Hematopoietic multipotent progenitor cell treated with erythropoietin and hydrocortisone succinate and interleukin-3 and kit ligand, for 8 days (in vitro differentiated cells): ENCODE measurements at regions not wholly inside any gene's neighbourhood (a gene's known extent, or its start where the extent isn't known, plus 50 kb on each side); places are given as distances from the start of the nearest gene placed in this dataset.

ENCODE experiments used
- DNase-seq: peaks from one replicate; pipeline ENCODE4 v3.0.0-alpha.2; 2015

DNA sequence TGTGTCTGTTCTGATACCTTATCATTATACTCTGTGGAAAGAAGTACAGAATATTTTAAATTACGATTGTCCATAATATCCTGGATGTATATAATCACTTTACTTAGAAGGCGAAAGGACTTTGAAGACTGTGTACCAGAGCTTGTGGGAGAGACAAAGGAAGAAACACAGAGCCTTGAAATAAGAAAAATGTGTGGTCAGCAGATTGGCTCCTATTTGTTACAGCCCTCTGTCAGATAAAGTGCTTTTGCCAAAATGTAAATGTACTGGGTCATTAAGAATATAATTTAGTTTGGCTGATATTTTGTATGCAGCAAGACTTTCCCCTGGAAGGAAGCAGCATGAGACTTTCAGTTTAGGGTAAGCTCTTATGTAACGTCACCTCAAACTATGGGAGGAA, 443.1 kb downstream of the CCDC85A start:
- no peak for DNase-seq

DNA sequence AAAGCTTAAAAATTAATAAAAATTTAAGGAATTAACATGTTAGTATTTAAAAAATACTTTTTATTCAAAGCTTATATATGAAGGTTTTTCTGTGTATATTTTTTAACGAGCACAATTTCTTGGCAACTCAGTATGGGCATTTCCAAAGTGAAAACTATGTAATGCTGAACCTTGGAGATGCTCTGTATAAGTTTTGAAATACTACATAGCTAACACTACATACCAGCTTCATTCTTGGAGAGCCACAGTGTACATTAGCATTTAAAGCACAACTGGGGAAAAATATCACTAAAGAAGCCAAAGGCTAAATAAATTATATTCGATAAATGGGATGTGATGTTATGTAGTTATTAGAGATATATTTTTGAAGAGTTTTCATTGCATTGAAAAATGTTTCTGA, 446.5 kb downstream of the CCDC85A start:
- no peak for DNase-seq

DNA sequence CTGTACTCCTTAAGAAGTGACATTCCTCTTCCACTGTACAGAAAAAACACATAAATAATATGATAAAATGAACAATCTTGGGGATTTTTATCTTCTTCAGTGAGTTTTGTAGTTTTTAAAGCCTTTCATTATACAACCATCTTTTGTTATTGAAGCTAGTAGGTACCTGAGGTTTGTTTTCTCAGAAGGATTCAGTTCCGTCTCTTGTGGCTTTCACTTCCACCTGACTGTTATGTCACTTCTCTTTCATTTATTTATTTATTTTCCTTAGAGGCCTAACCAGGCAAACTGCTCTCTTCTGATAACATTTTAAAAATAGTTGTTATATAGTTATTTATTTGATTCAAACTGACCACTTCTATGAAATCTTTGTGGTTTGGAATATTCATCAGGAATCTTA, 464.2 kb downstream of the CCDC85A start:
- DNase-seq = no peak

DNA sequence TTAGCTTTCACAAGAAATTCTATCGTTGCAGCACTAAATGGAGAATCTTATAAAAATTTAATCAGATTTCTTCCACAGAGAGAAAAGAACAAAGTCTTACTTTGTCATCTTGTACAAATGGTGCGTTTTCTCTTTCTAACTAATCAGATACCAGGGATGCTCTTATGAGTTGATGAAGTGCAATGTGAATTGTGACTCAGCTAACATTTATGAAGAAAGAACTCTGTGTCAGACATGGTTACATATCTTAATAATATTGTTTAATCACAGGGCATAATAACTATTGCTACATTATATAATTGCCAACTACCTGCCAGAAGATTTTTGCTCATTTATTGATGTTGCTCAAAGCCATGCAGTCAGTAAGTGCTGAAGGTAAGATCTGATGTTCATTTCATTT, 465.0 kb downstream of the CCDC85A start:
- DNase-seq = no peak

DNA sequence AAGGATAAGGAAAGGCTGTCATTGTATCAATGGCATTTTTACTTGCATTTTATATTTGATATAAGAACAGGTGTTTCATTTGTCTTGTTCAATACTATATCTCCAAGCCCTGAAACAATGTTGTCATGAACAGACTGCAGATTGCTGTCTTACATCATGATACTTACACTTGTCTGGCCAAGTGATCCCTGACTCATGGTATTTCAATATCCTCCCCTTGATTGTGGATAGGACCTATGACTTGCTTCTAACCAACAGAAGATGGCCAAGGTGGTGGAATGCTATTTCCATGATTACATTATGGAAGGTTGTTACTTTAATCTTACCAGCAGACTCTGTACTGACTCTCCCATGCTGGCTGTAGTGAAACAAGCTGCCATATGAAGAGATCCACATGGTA, 471.1 kb downstream of the CCDC85A start:
- DNase-seq = no peak

DNA sequence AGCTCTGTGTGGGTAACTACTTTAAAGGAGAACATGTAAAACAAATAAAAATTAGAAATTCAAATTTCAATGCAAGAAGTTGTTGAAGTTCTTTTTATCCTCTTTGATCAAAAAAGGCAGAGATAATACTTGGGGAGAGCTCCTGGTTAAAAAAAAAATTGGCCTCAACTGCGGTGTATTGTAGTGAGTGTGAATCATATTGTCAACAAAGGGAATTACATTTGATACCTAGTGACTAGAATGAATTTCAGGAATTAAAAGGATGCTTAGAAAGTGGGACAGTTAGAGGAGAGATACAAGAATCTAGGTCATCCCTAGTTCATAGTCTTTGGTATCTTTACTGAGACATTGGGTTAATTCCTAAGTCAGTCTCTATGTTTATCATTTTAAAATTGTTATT, 473.0 kb downstream of the CCDC85A start:
- DNase-seq = no peak

DNA sequence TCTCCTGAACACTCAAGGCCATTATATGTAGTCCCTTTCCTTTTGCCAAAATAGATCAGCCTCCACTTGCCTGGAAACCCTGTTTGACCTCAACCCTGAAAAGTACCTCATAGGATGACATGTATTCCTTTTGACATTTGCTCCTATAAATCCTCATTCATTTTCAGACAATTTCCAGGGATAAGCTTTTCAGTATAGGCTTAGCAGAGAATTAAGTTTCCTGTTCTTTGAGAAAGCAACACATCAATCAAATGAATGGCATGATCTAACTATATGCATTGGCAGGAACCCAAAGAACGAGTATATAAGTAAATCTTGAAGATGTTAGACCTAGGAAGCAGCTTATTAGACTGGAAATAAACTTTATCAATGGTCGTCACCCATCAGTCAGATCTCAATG, 483.0 kb downstream of the CCDC85A start:
- no peak for DNase-seq

DNA sequence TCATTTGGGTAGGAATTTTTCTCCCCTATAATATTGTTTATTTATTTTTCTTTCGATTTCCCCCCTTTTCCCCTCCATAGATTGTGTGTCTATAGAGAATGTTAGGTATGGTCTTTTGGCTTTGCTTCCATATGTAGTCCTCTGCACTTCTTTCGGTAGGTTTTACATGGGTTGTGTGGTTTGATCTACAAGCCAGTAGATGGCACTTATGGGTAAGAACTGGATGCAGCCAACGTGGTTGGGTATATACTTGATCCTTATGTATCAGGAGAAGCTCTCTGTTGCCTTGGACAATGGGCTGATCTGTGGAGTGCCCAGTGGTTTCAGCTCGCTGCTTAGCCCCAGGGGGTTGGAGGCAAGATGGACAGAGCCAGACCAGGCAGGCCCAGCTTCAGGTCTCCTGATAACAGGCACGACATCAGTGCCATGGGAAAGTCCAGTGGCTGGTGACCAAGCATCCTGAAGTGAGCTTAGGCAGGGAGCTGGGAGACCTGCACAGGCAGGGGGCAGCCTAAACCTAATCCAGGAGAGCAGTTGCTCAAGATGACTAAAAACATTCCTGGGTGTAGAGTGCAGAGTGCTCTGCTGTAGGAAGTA, 488.3 kb downstream of the CCDC85A start:
- DNase-seq = no peak

DNA sequence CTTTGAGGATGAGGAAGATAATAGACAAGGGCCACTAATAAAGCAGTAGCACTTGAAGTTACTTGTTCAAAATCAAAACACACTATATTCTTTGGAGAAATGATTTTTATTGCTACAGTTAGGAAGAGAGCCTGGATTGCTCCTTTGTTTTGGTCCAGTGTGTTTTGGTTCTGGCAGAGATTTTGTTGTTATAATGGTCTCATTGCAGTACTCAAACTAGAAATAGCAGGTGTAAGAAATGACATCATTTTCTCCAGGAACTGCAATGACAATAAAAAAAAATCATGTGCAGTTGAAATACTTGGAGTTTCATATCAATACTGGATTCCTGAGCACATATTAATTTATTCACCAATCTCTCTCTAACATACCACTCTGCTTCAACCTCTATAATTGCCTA, 490.3 kb downstream of the CCDC85A start:
- DNase-seq = no peak

DNA sequence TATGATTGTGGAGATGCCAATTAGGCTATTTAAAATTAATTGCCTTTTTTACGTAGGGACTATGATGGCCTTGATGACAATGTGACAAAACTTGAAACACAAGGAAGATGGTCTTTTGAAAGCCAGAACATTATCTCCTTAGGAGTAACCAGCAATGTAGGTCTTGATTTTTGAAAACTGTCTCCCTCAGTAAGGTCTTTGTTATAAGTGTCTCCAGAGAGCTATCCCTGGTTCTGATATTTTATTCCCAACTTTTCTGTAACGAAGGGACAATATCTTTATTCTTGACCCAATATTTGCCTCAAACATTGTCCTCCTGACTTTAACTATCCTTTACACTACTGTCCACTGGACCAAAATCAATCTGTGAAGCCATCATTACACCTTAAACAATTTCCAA, 493.2 kb downstream of the CCDC85A start:
- DNase-seq = no peak

DNA sequence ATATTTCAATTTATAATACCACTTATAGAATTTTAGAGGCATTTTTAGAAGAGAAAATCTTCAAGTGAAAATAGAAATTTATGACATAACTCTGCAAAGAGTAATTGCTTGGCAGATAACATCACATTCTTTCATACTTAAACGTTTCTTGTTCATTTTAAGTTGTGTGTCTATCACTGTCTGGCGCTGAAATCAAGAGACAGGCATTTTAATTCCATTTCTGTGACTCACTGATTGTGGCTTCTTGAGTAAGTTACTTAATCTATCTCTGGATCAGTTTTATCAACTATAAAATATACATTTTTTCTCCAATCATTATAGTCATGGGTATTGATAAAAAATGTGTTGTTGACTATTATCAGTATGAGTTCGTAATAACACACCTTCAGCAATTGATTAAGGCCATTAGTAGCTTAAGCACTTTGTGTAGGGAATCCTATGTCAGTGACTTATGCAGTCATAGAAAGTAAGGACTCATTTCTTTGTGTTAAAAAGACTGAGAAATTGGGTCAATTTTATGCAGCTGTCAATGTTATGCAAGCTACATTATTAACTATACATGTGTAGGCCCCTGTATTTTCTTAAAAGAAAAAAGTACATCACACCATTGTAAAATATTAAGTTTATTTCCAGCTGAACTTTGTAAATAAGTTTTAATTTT, 497.3 kb downstream of the CCDC85A start:
- no peak for DNase-seq

DNA sequence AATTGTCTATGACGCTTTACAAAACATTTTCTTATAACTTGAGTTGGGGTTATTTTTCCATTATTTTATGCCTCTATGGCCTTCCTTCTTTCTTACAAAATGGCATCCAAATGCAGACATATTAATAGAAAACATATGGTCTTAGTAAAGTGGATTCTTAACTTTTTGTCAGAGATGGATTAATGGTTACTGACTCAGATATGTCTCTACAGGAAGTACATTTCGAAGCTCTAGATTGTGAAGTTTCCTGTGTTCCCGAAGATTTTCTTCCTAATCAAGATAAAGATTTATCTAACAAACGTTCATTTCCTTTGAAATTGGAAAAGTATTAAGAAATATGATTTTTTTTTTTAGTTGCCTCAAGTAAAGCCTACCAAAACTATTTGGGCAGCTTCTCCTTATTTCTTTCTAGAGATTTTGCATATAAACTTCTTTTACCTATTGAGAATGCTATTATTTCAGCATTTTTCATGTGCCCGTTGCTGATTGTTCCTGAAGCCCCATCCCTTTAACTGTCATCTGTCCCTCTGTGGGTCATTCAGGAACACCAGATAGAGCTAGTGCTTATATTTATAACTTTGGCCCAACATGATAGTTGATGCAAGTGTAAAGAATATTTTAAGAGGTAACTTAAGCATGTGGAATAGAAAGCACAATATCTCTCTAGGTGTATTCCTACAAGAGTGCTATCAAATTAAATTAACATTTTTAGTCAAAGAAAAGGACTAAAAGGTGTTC, 498.0 kb downstream of the CCDC85A start:
- no peak for DNase-seq

DNA sequence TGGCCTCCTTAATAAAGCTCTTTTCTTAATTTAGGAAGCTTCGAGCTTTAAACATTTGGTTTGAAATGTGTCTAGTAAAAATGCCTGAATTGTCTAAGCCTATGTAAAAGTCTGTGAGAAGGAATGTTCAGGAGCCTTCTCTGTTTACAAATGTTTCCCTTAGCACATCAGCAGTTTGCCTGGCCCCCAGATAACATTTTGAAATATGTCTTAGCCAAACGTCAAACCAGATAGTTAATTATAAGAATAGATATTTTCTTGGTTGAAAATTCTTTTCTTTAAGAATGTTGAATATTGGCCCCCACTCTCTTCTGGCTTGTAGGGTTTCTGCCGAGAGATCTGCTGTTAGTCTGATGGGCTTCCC, 498.6 kb downstream of the CCDC85A start:
- DNase-seq = no peak

DNA sequence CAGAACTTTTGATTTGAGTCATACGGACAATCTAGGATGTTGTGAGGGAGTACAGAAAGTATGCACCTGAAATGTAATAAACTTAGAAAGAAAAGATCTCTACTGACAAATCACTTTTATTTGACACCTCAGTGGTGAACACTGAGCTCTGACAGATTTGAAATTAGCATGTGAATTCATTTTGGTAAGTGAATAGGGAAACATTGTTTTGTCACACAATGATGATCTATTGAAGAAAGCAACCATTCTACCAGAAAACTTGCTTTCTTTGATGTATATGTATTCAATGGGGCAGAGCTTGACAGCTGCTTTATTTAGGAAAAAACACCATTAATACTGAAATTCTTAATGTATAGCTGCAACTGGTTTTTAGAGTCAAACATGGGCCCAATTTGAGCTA, 500.5 kb downstream of the CCDC85A start:
- no peak for DNase-seq

DNA sequence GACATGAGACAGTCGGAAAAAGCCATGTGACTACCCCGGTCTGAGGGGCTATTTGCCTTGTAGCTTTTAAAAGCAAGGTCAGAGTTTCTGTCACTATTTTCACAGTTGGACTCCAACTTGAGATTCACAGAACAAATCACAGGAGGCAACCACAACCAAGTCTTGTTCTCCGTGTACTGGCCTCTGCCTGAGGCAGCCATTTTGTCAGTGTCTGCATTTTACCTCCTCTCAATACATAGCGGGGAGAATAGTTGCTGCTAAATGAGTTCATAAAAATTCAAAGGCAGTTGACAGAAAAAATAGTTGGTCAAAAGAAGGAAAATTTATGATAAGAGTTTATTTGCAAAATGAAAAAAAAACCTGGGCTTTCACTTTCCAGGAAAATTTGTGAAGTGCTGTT, 501.4 kb downstream of the CCDC85A start:
- DNase-seq = no peak

DNA sequence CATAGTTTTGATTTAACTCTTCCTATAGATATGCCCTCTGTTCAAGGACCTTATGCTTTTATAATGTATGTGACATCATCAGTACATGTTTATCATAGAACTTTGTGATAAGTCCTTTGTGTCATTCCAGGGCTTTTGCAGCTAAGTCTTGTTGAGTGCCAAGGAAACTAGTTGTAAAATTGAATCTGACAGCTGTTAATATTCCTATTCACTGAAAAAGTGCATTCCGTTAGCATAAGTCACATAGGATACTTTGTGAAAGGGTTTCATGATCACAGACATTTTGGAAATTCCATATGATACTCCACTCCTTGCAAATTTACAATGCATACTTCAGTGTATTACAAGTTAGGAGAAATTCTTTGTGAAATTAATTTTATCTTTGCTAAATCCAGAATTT, 503.4 kb downstream of the CCDC85A start:
- DNase-seq = no peak

DNA sequence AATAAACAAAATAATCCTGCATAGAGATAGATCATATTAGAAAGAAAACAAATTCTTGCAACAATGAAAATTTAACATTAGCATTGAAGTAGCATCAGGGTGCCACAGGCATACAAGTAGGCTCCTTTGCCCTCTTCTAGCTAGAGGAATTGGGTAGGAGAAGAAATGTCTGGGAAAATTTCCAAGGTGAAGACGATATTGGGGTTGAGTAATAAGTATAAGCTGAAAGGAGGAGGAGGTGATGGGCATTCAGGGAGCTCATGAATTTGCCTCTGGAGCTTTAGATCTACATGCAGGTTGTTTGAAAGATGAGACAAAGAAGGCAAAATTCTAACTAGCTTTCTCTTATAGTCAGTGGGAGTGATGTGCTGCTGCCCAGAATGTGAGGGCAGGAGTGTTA, 504.9 kb downstream of the CCDC85A start:
- DNase-seq = no peak

DNA sequence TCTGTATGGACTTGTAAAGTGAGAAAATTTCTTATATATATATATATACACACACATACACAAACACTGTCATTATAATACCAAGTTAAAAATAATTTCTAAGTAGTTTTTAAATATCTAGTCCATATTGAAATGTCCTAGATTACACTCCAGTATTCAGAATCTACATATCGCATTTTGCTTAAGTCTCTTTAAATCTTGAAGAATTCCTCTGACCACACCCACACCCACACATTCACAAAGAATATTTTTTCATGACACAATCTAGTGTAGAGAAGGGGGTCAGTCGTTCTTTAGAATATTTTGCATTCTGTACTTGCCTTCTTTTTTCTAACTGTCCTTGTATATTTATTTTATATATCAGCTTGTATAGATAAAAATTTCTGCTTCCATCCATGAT, 509.7 kb downstream of the CCDC85A start:
- no peak for DNase-seq

DNA sequence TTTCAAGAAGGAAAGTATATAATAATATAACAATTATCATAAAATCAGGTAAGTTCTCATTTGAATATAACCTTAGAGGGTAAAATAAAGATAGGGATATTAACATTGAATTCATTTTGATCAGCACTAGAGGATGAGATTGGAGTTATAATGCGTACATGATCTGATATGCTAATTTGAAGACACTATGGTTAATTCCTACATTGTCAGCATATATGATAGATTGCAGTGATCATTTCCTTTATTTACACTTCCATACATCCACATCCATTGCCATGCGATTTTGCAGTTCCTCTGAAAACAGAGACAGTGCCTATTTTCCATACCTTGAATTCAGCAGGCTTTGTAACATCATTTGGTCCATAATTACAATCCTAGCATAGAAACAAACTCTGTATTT, 519.2 kb downstream of the CCDC85A start:
- DNase-seq = no peak

DNA sequence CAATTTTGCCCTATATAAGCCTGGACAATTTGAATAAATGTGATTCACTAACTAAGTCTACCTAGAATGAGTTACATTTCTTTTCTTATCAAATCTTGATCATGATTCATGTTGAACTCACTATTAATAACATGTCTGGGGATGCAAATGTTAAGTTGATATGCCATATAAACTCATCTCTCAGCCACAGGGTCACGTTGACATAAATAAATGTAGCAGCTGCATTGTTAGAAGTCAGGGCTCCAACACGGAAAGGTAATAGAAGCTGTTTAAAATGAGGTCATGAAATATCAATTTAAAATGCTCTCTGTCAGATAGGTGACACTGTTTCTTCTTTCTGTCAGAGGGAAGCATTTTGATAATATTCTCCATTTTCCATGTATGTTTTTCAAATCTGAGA, 521.9 kb downstream of the CCDC85A start:
- no peak for DNase-seq

DNA sequence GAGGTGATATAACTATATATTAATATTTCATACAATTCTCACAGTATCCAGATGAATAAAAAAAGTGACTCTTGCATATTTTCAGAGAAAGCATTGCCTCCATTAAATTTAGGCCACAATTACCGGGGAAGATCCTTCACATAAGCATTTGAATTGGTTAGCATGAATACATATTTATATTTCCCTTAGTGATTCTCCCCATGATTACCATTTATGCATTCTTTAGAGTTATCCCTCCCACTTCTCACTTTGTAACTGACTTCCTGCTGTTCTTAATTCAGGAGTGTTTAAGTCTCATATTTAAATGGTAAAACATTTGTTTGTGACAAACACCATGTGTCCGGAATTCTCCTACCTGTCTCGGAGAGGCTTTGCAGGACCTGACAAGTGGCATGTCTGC, 523.4 kb downstream of the CCDC85A start:
- DNase-seq = no peak

DNA sequence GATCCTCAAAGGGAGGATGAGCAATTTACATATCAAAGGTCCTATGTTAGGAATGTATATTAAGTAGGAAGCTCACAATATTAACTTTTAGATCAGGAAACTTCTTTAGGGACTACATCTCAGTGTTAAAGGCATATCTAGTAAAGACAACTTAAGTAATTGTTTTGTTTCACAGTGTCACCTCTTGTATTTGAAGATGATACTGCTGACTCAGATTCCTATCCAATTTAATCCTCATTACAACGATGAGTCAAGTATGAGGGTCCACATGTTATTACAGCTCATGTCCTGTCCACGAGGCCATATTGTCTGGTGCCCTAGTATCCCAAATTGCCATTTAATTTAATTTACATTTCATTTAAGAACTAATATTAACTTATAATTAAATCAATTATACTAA, 523.9 kb downstream of the CCDC85A start:
- no peak for DNase-seq

DNA sequence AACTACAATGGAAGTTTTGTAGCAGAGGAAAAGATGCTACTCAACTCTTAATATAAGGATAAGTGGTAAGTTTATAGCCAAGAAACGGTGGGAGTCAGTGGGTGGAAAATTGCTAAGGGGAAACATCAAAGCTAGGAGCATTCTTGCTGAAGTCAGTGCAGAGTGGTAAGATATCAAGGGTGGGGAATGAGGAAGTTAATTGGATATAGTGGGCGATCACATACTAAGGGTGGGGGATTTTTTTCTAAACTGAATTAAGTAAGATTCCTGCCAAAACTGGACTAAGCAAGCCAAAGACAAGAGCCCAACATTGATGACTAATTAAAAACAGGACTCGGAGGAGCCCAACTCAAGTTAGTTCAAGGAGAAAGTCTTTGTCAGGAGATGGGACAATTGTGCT, 525.4 kb downstream of the CCDC85A start:
- no peak for DNase-seq

DNA sequence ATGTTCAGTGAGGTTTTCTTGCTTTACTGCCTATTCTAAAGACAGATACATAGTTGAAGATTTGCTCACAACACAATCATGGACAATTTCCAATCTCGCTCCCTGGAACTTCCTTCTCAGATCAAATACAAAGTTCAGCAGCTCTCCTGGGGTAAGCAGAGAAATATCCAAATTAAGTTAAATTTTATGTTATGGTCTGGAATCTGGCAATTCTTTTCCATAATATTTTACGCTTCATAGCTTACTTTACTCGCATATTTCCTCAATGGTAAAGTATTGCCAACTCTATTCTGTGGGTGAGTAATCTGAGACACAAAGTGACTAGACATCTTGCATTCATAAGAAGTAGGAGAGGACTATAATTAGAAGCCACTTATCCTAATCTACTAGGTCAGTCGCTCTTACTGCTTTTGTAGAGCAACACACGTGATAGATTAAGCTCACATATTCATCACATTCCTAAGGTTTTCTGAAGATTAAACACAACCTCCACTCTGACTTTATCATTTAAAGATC, 529.4 kb downstream of the CCDC85A start:
- DNase-seq = no peak

DNA sequence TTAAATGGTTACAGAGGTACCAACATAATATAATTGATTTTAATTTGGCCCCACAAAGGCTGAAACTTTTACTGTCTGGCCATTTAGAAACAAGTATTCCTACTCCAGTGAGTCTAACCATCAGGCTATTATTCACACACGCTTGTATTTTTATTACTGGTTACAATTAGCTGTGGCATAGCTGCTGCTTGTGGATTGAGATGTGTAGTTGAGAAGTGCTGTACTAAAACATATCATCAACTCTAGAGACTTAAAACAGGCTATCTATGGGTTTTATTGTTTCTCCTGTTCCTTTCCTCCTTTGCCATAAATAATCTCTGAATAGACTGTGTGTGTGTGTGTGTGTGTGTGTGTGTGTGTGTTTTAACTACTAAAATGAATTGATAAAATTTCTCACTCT, 530.2 kb downstream of the CCDC85A start:
- no peak for DNase-seq
